A549 (cell line): ENCODE measurements at regions not wholly inside any gene's neighbourhood (a gene's known extent, or its start where the extent isn't known, plus 50 kb on each side); places are given as distances from the start of the nearest gene placed in this dataset.

Experiments
- ATAC-seq, 2 experiments: fragments of 200-7000 bp in 1 of 2; fragments of >200 bp in 1 of 2; cut with Nextera tagmentation in 1 of 2; cut with Tn5 transposase in 1 of 2; 3 replicates each; pipeline versions ENCODE4 v1.8.0 to v1.9.1; 2018 to 2020; ENCODE audit warnings: mild to moderate bottlenecking in 1 of 2, moderate library complexity in 1 of 2
- CTCF ChIA-PET: fragments of 300-600 bp; sonication (Branson Sonifier 250); formaldehyde crosslinking; extraction: SDS; loops from one replicate; lab custom pipeline; 2021; ENCODE audit warnings: antibody characterized with exemption, inconsistent platforms; lab: Yijun Ruan, JAX
- POLR2A ChIA-PET: fragments of 350-600 bp; formaldehyde crosslinking; extraction: SDS; loops from one replicate; lab custom pipeline; 2021; ENCODE audit warnings: antibody characterized with exemption, inconsistent platforms; lab: Yijun Ruan, JAX
- DNase-seq, 2 experiments: peaks; one replicate each; pipeline versions ENCODE4 v3.0.0 to v3.0.0-alpha.2; 2011 to 2016; ENCODE audit warnings: low read depth in 1 of 2, low spot score in 1 of 2
- FAIRE-seq: peaks from 2 replicates; lab custom pipeline; 2011; peaks lifted over from hg19 to GRCh38; lab: Jason Lieb, UNC
- H3K27ac ChIP-seq, 2 experiments: fragments of >200 bp; sonication (Bioruptor Twin); formaldehyde crosslinking; 3 replicates each; pipeline ENCODE4 v1.5.1; 2016 to 2017
- H3K4me1 ChIP-seq: fragments of >200 bp; sonication (Bioruptor Twin); formaldehyde crosslinking; 3 replicates; pipeline ENCODE4 v1.6.1; 2016
- H3K4me2 ChIP-seq: fragments of >200 bp; sonication (Bioruptor Twin); formaldehyde crosslinking; 3 replicates; pipeline ENCODE4 v1.6.1; 2016
- H3K4me3 ChIP-seq: fragments of >200 bp; sonication (Bioruptor Twin); formaldehyde crosslinking; 3 replicates; pipeline ENCODE4 v1.5.1; 2016
- H3K9me3 ChIP-seq: fragments of >200 bp; sonication (Bioruptor Twin); formaldehyde crosslinking; 3 replicates; pipeline ENCODE4 v1.6.1; 2016
- CBX2 ChIP-seq: fragments of 200-600 bp; sonication (generic); IDR thresholded peaks from 2 replicates; pipeline ENCODE4 v1.6.1; 2016; ENCODE audit warnings: low read depth, mild to moderate bottlenecking, borderline replicate concordance
- HOXB5 ChIP-seq: fragments of 250-450 bp; sonication (Bioruptor Pico); IDR thresholded peaks from 2 replicates; pipeline ENCODE4 v1.5.0; 2020; ENCODE audit warnings: mild to moderate bottlenecking, moderate library complexity
- JUNB ChIP-seq: fragments of >200 bp; sonication (Bioruptor Twin); formaldehyde crosslinking; IDR thresholded peaks from 2 replicates; pipeline ENCODE4 v1.6.1; 2016
- KDM5A ChIP-seq: fragments of 200-600 bp; sonication (generic); IDR thresholded peaks from 2 replicates; pipeline ENCODE4 v1.6.1; 2016; ENCODE audit warnings: antibody characterized with exemption, mild to moderate bottlenecking
- MYC ChIP-seq: IDR thresholded peaks from 2 replicates; pipeline ENCODE4 v1.6.1; 2012; ENCODE audit warnings: mild to moderate bottlenecking, inconsistent platforms, low read length, improper control_type of control experiment, borderline replicate concordance
- NR3C1 ChIP-seq: fragments of >200 bp; sonication (Bioruptor Twin); formaldehyde crosslinking; IDR thresholded peaks from 3 replicates; pipeline ENCODE4 v1.6.1; 2017
- POLR2AphosphoS2 ChIP-seq: conservative IDR thresholded peaks from 2 replicates; pipeline ENCODE4 v1.6.1; 2012; ENCODE audit warnings: low read length, improper control_type of control experiment, inconsistent platforms
- RAD21 ChIP-seq, 2 experiments: fragments of >200 bp in 1 of 2; sonication (Bioruptor Twin) in 1 of 2; formaldehyde crosslinking in 1 of 2; IDR thresholded peaks in 1 of 2; conservative IDR thresholded peaks in 1 of 2; 2 replicates in 1 of 2; 3 replicates in 1 of 2; pipeline ENCODE4 v1.6.1; 2012 to 2018; ENCODE audit warnings: inconsistent platforms in 1 of 2
- RCOR1 ChIP-seq: fragments of 150-350 bp; IDR thresholded peaks from 2 replicates; pipeline ENCODE4 v1.6.1; 2014; ENCODE audit warnings: antibody characterized with exemption, low read length, low read depth
- RNF2 ChIP-seq: fragments of 200-600 bp; sonication (generic); IDR thresholded peaks from 2 replicates; pipeline ENCODE4 v1.6.1; 2016; ENCODE audit warnings: low read depth, mild to moderate bottlenecking, antibody characterized with exemption, moderate library complexity, borderline replicate concordance
- SMC3 ChIP-seq: fragments of >200 bp; sonication (Bioruptor Twin); formaldehyde crosslinking; IDR thresholded peaks from 3 replicates; pipeline ENCODE4 v1.6.1; 2018; ENCODE audit warnings: inconsistent platforms
- SREBF2 ChIP-seq: fragments of 450-650 bp; IDR thresholded peaks from 2 replicates; pipeline ENCODE4 v1.6.1; 2014; ENCODE audit warnings: mild to moderate bottlenecking, moderate library complexity
- TP53 ChIP-seq: fragments of 250-450 bp; sonication (Bioruptor Pico); IDR thresholded peaks from 2 replicates; pipeline ENCODE4 v1.5.0; 2021; ENCODE audit warnings: mild to moderate bottlenecking, moderate library complexity
- WGBS: methylation state at CpG from one replicate; pipeline ENCODE4 v1.1.6; 2017; ENCODE audit errors: missing lambda C conversion rate; 5-methylcytosine and 5-hydroxymethylcytosine counted together
- TF ChIP-seq, protein P1 (sequence below): fragments of 250-450 bp; sonication (Bioruptor Pico); IDR thresholded peaks from 2 replicates; pipeline ENCODE4 v1.5.0; 2020; ENCODE audit warnings: low read depth, mild to moderate bottlenecking, moderate library complexity
- TF ChIP-seq, protein P2 (sequence below): fragments of 200-600 bp; sonication (generic); IDR thresholded peaks from 2 replicates; pipeline ENCODE4 v1.6.1; 2016; ENCODE audit warnings: antibody characterized with exemption, mild to moderate bottlenecking, moderate library complexity
- TF ChIP-seq, protein P3 (sequence below): IDR thresholded peaks from 2 replicates; pipeline ENCODE4 v1.6.1; 2012
- TF ChIP-seq, protein P4 (sequence below): IDR thresholded peaks from 2 replicates; pipeline ENCODE4 v1.6.1; 2012; ENCODE audit warnings: low read depth, borderline replicate concordance

DNA sequence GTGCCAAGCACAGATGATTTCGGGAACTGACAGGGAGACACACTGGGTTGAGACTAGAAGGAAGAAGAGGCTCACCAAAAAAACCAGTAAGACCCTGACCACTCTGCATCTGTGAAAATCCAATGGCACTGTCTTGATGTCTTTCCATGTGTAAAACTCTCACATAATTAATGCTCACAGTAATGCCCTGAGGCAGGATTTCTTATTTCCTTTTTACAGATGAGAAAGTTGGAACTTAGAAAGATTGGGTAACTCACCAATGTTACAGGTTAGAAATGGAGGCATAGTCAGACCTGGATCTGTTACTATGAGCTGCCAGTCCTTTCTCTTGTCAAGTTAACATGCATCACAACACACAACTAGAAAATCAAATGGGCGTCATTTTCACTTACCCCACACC lies 151.0 kb upstream of the MCHR2 start:
- Histone ChIP-seq H3K4me1 (no peaks in the 10 kb centered on the region), H3K4me2 (no peak overlapping the region), H3K27ac (no peak overlapping the region), H3K4me3 (no peak overlapping the region), H3K9me3 (no peaks in the 10 kb centered on the region)
- ATAC-seq (no peak), DNase-seq (no peak), FAIRE-seq (no peak)
- WGBS: 95% methylated on average over 2 of the region's 2 CpGs
- ChIA-PET POLR2A (no interaction called here), CTCF (no interaction called here)
- TF ChIP-seq RCOR1: no peak
- TF ChIP-seq, protein P1, sequence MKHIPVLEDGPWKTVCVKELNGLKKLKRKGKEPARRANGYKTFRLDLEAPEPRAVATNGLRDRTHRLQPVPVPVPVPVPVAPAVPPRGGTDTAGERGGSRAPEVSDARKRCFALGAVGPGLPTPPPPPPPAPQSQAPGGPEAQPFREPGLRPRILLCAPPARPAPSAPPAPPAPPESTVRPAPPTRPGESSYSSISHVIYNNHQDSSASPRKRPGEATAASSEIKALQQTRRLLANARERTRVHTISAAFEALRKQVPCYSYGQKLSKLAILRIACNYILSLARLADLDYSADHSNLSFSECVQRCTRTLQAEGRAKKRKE (CRISPR knock-in tag): no peak
- no peak for TF ChIP-seq JUNB
- TF ChIP-seq RAD21 (conservative IDR thresholded peaks at IDR 0.05 in 1 of 2, IDR thresholded peaks at IDR 0.05 in 1 of 2): no peak
- TF ChIP-seq HOXB5: no peak

DNA sequence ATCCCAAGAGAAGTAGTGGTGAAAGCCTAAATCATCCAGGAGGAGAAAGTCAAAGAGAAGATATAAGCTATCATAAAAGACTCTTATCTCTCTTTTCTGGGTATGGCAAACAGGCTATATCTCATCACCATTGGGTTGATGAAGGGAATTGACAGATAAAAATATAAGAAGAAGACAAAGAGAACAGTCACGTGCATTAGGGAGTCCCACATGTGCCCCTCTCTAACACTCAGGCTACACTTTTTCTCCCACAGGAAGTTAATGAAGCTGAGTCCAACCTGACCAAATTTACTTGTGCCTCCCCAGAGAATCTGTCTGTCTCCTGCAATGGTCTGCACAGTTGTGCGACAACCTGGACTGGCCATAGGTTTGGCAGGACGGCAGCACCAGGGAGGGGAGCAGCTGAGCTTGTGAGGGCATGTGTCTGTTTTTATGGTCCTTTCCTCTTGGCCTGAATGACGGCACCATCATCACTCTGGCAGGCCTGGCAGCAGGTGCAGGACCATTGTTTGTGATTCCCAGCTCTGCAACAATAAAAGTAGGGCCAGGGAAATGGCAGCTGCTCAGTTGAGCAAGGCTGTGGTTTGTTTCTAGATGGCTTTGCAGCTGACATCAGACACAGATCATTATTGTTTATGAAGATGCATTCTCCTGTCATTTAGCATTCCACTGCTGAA lies 144.5 kb upstream of the MCHR2 start:
- 76% methylated on average over 3 of the region's 4 CpGs for WGBS
- Histone ChIP-seq H3K27ac (no peak overlapping the region), H3K4me1 (no peaks in the 10 kb centered on the region), H3K4me2 (no peak overlapping the region), H3K9me3 (no peaks in the 10 kb centered on the region), H3K4me3 (no peak overlapping the region)
- FAIRE-seq: no peak
- ATAC-seq: no peak
- TF ChIP-seq NR3C1 (no peak), POLR2AphosphoS2 (no peak), SREBF2 (no peak), MYC (no peak), TP53 (no peak), RNF2 (no peak), CBX2 (no peak), SMC3 (no peak), KDM5A (no peak)
- TF ChIP-seq, protein P2, sequence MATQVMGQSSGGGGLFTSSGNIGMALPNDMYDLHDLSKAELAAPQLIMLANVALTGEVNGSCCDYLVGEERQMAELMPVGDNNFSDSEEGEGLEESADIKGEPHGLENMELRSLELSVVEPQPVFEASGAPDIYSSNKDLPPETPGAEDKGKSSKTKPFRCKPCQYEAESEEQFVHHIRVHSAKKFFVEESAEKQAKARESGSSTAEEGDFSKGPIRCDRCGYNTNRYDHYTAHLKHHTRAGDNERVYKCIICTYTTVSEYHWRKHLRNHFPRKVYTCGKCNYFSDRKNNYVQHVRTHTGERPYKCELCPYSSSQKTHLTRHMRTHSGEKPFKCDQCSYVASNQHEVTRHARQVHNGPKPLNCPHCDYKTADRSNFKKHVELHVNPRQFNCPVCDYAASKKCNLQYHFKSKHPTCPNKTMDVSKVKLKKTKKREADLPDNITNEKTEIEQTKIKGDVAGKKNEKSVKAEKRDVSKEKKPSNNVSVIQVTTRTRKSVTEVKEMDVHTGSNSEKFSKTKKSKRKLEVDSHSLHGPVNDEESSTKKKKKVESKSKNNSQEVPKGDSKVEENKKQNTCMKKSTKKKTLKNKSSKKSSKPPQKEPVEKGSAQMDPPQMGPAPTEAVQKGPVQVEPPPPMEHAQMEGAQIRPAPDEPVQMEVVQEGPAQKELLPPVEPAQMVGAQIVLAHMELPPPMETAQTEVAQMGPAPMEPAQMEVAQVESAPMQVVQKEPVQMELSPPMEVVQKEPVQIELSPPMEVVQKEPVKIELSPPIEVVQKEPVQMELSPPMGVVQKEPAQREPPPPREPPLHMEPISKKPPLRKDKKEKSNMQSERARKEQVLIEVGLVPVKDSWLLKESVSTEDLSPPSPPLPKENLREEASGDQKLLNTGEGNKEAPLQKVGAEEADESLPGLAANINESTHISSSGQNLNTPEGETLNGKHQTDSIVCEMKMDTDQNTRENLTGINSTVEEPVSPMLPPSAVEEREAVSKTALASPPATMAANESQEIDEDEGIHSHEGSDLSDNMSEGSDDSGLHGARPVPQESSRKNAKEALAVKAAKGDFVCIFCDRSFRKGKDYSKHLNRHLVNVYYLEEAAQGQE: no peak
- TF ChIP-seq, protein P3, sequence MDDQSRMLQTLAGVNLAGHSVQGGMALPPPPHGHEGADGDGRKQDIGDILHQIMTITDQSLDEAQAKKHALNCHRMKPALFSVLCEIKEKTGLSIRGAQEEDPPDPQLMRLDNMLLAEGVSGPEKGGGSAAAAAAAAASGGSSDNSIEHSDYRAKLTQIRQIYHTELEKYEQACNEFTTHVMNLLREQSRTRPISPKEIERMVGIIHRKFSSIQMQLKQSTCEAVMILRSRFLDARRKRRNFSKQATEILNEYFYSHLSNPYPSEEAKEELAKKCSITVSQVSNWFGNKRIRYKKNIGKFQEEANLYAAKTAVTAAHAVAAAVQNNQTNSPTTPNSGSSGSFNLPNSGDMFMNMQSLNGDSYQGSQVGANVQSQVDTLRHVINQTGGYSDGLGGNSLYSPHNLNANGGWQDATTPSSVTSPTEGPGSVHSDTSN: no peak
- TF ChIP-seq, protein P4, sequence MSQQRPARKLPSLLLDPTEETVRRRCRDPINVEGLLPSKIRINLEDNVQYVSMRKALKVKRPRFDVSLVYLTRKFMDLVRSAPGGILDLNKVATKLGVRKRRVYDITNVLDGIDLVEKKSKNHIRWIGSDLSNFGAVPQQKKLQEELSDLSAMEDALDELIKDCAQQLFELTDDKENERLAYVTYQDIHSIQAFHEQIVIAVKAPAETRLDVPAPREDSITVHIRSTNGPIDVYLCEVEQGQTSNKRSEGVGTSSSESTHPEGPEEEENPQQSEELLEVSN: no peak
- ChIA-PET CTCF (interaction anchor here (0.7 to 1.4 kb wide), 3 partner anchors 10 to 36 kb away, joined by 3 read pairs; no protein-coding TSS in a partner anchor), POLR2A (interaction anchor here (0.6 kb wide), 1 partner anchor 29 kb away, joined by 3 read pairs; no protein-coding TSS in a partner anchor)
- DNase-seq: no peak
